ENCODE measurements at regions not wholly inside any gene's neighbourhood (a gene's known extent, or its start where the extent isn't known, plus 50 kb on each side); places are given as distances from the start of the nearest gene placed in this dataset.

- H3K9me3 ChIP-seq (ENCODE audit: low read length): no peaks in the 10 kb centered on the region
- H3K27ac ChIP-seq (ENCODE audit: low read length): no peak overlapping the region
Observed at GRCh38 chr1:230010603-230011332, 56.3 kb upstream of the GALNT2 start.

GRCh38 chr1:230011333-230012092 is 55.5 kb upstream of the GALNT2 start:
- no peaks in the 10 kb centered on the region for H4K20me1 ChIP-seq (ENCODE audit: insufficient read depth)
- H3F3A ChIP-seq (ENCODE audit: insufficient read depth, low read length, poor library complexity, severe bottlenecking): no peaks in the 10 kb centered on the region
- H3K27me3 ChIP-seq (ENCODE audit: insufficient read depth, low read depth, low read length): no peaks in the 10 kb centered on the region
- H3K4me3 ChIP-seq (ENCODE audit: low read length): no peak overlapping the region
- no peaks in the 10 kb centered on the region for H3K36me3 ChIP-seq (ENCODE audit: insufficient read depth, low read length)
- no peak overlapping the region for H3K27ac ChIP-seq (ENCODE audit: low read length)
- no peaks in the 10 kb centered on the region for H3K9me3 ChIP-seq (ENCODE audit: low read length)
- no peak overlapping the region for H3K4me2 ChIP-seq (ENCODE audit: low read length)
- H2AFZ ChIP-seq (ENCODE audit: low read depth, low read length): no peak overlapping the region
- H3K9me2 ChIP-seq (ENCODE audit: insufficient read depth, low read length): no peaks in the 10 kb centered on the region
- H3K79me2 ChIP-seq (replicated peaks; ENCODE audit: insufficient read depth, low read length): no peaks in the 10 kb centered on the region
- no peak overlapping the region for H3K9ac ChIP-seq (ENCODE audit: low read length)
- no peak for TF ChIP-seq RAD21 (conservative IDR thresholded peaks at IDR 0.05)
- no peak for TF ChIP-seq POLR2AphosphoS5 (IDR thresholded peaks at IDR 0.05)
- no peak for TF ChIP-seq TAF1 (IDR thresholded peaks at IDR 0.05; ENCODE audit: low read depth)
- TF ChIP-seq MXI1 (conservative IDR thresholded peaks at IDR 0.05; ENCODE audit: poor library complexity, severe bottlenecking): no peak
- no peak for TF ChIP-seq SMC3 (conservative IDR thresholded peaks at IDR 0.05; ENCODE audit: poor library complexity)
- TF ChIP-seq REST (IDR thresholded peaks at IDR 0.05; ENCODE audit: borderline replicate concordance): no peak

More at GRCh38 chr1:230010603-230011332, 56.3 kb upstream of the GALNT2 start:
- Histone ChIP-seq H4K20me1 (ENCODE audit: insufficient read depth) (no peaks in the 10 kb centered on the region), H3K4me3 (ENCODE audit: low read length) (no peak overlapping the region), H2AFZ (ENCODE audit: low read depth, low read length) (no peak overlapping the region), H3K79me2 (replicated peaks; ENCODE audit: insufficient read depth, low read length) (no peaks in the 10 kb centered on the region), H3K9me2 (ENCODE audit: insufficient read depth, low read length) (no peaks in the 10 kb centered on the region), H3K27me3 (ENCODE audit: insufficient read depth, low read depth, low read length) (no peaks in the 10 kb centered on the region), H3K4me2 (ENCODE audit: low read length) (no peak overlapping the region), H3K36me3 (ENCODE audit: insufficient read depth, low read length) (no peaks in the 10 kb centered on the region), H3F3A (ENCODE audit: insufficient read depth, low read length, poor library complexity, severe bottlenecking) (no peaks in the 10 kb centered on the region), H3K9ac (ENCODE audit: low read length) (no peak overlapping the region)
- no peak for TF ChIP-seq EP300 (conservative IDR thresholded peaks at IDR 0.05; ENCODE audit: poor library complexity, severe bottlenecking)
- TF ChIP-seq, protein P1, sequence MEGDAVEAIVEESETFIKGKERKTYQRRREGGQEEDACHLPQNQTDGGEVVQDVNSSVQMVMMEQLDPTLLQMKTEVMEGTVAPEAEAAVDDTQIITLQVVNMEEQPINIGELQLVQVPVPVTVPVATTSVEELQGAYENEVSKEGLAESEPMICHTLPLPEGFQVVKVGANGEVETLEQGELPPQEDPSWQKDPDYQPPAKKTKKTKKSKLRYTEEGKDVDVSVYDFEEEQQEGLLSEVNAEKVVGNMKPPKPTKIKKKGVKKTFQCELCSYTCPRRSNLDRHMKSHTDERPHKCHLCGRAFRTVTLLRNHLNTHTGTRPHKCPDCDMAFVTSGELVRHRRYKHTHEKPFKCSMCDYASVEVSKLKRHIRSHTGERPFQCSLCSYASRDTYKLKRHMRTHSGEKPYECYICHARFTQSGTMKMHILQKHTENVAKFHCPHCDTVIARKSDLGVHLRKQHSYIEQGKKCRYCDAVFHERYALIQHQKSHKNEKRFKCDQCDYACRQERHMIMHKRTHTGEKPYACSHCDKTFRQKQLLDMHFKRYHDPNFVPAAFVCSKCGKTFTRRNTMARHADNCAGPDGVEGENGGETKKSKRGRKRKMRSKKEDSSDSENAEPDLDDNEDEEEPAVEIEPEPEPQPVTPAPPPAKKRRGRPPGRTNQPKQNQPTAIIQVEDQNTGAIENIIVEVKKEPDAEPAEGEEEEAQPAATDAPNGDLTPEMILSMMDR (IDR thresholded peaks at IDR 0.05; ENCODE audit: poor library complexity, severe bottlenecking): no peak
- TF ChIP-seq REST (IDR thresholded peaks at IDR 0.05; ENCODE audit: borderline replicate concordance): no peak
- no peak for TF ChIP-seq TAF1 (IDR thresholded peaks at IDR 0.05; ENCODE audit: low read depth)
- TF ChIP-seq EZH2 (IDR thresholded peaks at IDR 0.05; ENCODE audit: borderline replicate concordance, insufficient read depth, low read length, poor library complexity, severe bottlenecking): no peak
- no peak for TF ChIP-seq RAD21 (conservative IDR thresholded peaks at IDR 0.05)
- no peak for TF ChIP-seq MXI1 (conservative IDR thresholded peaks at IDR 0.05; ENCODE audit: poor library complexity, severe bottlenecking)
- TF ChIP-seq SMC3 (conservative IDR thresholded peaks at IDR 0.05; ENCODE audit: poor library complexity): no peak
- TF ChIP-seq POLR2AphosphoS5 (IDR thresholded peaks at IDR 0.05): no peak
